Activated CD8-positive, alpha-beta T cell treated with anti-CD3 and anti-CD28 coated beads, Interleukin-2, amount 10 ng/mL, durations not matched to agents 7 days and 5 days (primary cell): ENCODE measurements at regions not wholly inside any gene's neighbourhood (a gene's known extent, or its start where the extent isn't known, plus 50 kb on each side); places are given as distances from the start of the nearest gene placed in this dataset.
"Not testable (repeated sequence)": the region's sequence is repeated elsewhere in the genome, so short reads cannot be mapped to it uniquely, and the experiment has no call there.

ENCODE experiments used
- ATAC-seq: fragments of 150-1000 bp; cut with Tn5 transposase; one replicate; pipeline ENCODE4 v1.10.0; 2021; ENCODE audit warnings: moderate library complexity
- CTCF ChIA-PET: fragments of 350-600 bp; sonication (Branson Sonifier 250); formaldehyde crosslinking; loops from one replicate; lab custom pipeline; 2021; ENCODE audit warnings: antibody characterized with exemption; lab: Charles Lee
- POLR2A ChIA-PET: fragments of 350-600 bp; sonication (Branson Sonifier 250); formaldehyde crosslinking; loops from one replicate; lab custom pipeline; 2021; ENCODE audit warnings: antibody characterized with exemption; lab: Charles Lee
- DNase-seq: peaks from one replicate; pipeline ENCODE4 v3.0.0-alpha.2; 2020
- H3K27ac Mint-ChIP-seq: one replicate; pipeline ENCODE4 v1.8.0; 2021; ENCODE audit warnings: mild to moderate bottlenecking, mixed read lengths
- H3K27me3 Mint-ChIP-seq: one replicate; pipeline ENCODE4 v1.8.0; 2021; ENCODE audit warnings: low read depth, mixed read lengths
- H3K36me3 Mint-ChIP-seq: one replicate; pipeline ENCODE4 v1.8.0; 2021; ENCODE audit warnings: low read depth, mixed read lengths
- H3K4me1 Mint-ChIP-seq: one replicate; pipeline ENCODE4 v1.8.0; 2021; ENCODE audit warnings: low read depth, mixed read lengths
- H3K4me3 Mint-ChIP-seq: one replicate; pipeline ENCODE4 v1.8.0; 2021; ENCODE audit warnings: mild to moderate bottlenecking, mixed read lengths
- H3K9me3 Mint-ChIP-seq: one replicate; pipeline ENCODE4 v1.8.0; 2022; ENCODE audit warnings: mixed read lengths; ENCODE audit not compliant: insufficient read depth

DNA sequence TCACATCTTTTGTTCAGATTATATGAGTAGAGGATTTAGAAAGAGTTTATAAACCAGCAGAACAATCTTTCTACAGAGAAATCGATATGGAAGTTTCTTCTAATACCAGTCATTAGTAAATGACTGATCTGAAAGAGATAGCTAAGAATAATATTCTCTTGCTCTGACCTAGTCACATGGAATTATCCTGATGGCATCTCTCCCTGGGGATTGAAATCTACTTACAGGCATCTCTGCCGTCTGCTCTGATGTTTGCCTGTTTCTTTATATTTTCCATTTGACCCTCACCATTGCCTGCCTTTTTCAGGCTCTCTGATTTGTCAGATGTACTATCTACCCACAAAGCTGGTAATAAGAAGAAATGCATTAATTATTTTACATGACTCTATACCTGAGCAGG lies 1157.3 kb downstream of the PCDH7 start:
- Mint-ChIP-seq H3K4me3 (no peak overlapping the region), H3K36me3 (no peaks in the 10 kb centered on the region), H3K9me3 (peaks cover 11% of the 10 kb centered on the region), H3K4me1 (no peaks in the 10 kb centered on the region), H3K27ac (no peak overlapping the region), H3K27me3 (no peaks in the 10 kb centered on the region)
- CTCF ChIA-PET = no interaction called here
- DNase-seq = no peak
- ATAC-seq = no peak
- POLR2A ChIA-PET = no interaction called here

DNA sequence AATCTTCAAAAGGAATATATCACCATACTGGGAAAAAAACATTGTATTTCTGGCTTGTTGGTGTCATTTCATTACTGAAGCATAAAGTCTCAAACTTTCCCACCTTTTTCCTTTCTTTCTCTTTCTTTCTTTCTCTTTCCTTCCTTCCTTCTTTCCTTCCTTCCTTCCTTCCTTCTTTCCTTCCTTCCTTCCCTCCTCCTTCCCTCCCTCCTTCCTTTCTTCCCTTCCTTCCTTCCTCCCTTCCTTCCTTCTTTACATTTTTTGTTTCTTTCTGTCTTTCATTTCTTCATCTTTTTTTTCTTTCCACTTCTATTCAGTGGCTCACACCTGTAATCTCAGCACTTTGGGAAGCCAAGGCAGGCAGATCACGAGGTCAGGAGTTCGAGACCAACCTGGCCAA lies 1160.7 kb downstream of the PCDH7 start:
- H3K36me3 Mint-ChIP-seq, CTCF ChIA-PET, POLR2A ChIA-PET, H3K4me3 Mint-ChIP-seq, DNase-seq, H3K27ac Mint-ChIP-seq, H3K4me1 Mint-ChIP-seq, H3K27me3 Mint-ChIP-seq, ATAC-seq: not testable (repeated sequence)
- peaks cover 16% of the 10 kb centered on the region for H3K9me3 Mint-ChIP-seq

DNA sequence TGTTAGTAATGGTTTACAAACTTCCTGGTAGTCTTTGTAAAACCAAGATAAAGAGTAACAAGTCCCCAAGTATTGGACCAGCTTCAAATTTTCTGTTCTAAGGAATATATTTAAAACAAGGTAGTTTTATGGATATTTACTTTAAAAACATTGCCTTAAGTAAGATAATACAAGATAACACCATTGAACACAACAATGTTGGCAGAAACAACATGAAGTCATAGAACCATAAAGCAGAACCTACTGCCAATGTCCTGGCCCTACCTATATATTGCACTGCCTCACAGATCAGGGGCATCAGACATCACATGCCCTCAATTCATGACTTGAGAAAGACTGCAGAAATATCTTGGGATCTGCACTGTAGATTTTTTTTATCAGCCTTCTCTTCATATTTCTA lies 1176.2 kb downstream of the PCDH7 start:
- no peaks in the 10 kb centered on the region for H3K36me3 Mint-ChIP-seq
- H3K27me3 Mint-ChIP-seq = no peaks in the 10 kb centered on the region
- DNase-seq (no peak), ATAC-seq (no peak)
- H3K27ac Mint-ChIP-seq = no peak overlapping the region
- H3K9me3 Mint-ChIP-seq = peaks cover 17% of the 10 kb centered on the region
- H3K4me1 Mint-ChIP-seq = no peaks in the 10 kb centered on the region
- H3K4me3 Mint-ChIP-seq = no peak overlapping the region
- ChIA-PET POLR2A (no interaction called here), CTCF (no interaction called here)

DNA sequence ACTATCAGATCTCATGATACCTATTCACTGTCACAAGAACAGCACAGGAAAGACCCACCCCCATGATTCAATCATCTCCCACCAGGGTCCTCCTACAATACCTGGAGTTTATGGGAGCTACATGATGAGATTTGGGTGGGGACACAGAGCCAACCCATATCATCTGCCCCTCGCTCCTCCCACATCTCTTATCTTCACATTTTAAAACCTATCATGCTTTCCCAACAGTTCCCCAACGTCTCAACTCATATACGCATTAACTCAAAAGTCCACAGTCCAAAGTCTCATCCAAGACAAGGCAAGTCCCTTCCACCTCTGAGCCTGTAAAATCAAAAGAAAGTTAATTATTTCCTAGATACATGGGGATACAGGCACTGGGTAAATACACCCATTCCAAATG lies 1185.2 kb downstream of the PCDH7 start:
- POLR2A ChIA-PET = no interaction called here
- ATAC-seq = no peak
- CTCF ChIA-PET = no interaction called here

DNA sequence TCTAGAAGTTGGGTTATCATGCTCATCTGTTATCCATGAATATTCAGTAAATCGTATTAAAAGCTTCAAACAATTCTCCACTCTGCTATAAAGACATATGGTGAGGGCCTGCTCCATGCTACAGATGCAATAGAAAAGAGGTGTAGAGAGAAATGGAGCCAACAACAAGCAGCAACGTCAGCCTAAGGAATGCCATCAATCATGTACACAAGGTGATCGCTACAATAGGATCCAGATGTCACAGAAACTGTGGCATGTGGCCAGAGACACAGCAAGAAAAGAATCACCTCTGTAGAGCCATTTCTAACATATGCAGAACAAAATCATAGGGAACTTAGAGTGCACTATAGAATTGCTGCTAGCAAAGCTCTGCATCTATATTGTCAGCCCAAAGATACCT lies 1188.1 kb downstream of the PCDH7 start:
- Mint-ChIP-seq H3K9me3 (peaks cover 21% of the 10 kb centered on the region), H3K27ac (no peak overlapping the region), H3K27me3 (no peaks in the 10 kb centered on the region), H3K4me1 (no peaks in the 10 kb centered on the region), H3K4me3 (no peak overlapping the region), H3K36me3 (no peaks in the 10 kb centered on the region)
- CTCF ChIA-PET = no interaction called here
- DNase-seq = no peak
- POLR2A ChIA-PET = no interaction called here
- no peak for ATAC-seq

More for the DNA sequence above, 1185.2 kb downstream of the PCDH7 start:
- Mint-ChIP-seq H3K27me3 (no peaks in the 10 kb centered on the region), H3K27ac (no peak overlapping the region), H3K9me3 (peaks cover 18% of the 10 kb centered on the region), H3K4me1 (no peaks in the 10 kb centered on the region), H3K36me3 (no peaks in the 10 kb centered on the region), H3K4me3 (no peak overlapping the region)
- no peak for DNase-seq

DNA sequence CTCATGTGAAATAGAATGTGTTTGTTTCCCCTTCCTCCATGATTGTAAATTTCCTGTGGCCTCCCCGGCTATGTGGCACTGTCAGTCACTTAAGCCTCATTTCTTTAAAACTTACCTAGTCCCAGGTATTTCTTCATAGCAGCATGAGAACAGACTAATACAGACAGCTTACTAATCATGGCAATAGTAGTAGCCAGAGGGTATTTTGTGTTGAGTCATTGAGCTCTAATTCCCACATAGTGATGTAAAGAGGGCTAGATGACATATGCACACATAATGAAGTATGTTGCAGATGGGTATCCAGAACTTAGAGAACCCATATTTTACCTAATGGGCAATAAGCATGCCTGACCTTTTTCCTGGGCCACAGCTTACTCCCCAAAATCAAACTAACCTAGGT lies 1197.2 kb downstream of the PCDH7 start:
- Mint-ChIP-seq H3K4me3 (no peak overlapping the region), H3K36me3 (no peaks in the 10 kb centered on the region), H3K27ac (no peak overlapping the region), H3K27me3 (no peaks in the 10 kb centered on the region), H3K9me3 (peaks cover 5% of the 10 kb centered on the region), H3K4me1 (no peaks in the 10 kb centered on the region)
- DNase-seq (no peak), ATAC-seq (no peak)
- ChIA-PET CTCF (no interaction called here), POLR2A (no interaction called here)

DNA sequence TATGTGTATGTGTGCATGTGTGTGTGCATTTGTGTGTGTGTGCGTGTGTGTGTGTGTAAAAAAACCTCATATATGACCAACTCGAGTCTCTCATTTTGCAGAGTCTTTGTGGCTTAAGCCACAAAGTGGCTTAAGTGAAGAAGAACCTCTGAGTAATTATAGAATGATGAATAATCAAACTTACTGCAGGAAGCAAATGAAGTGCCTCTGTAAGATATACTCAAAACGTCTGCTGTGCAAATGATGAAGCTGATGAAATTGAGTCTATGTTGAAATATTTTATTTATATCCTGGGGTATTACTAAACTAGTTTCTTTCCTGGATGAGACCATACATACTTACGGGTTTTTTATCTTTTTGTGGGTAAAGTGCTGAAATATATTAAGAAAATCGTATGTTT lies 1198.7 kb downstream of the PCDH7 start:
- Mint-ChIP-seq H3K9me3 (peaks cover 5% of the 10 kb centered on the region), H3K27me3 (no peaks in the 10 kb centered on the region), H3K36me3 (no peaks in the 10 kb centered on the region), H3K4me3 (no peak overlapping the region), H3K4me1 (no peaks in the 10 kb centered on the region), H3K27ac (no peak overlapping the region)
- ChIA-PET POLR2A (no interaction called here), CTCF (no interaction called here)
- no peak for DNase-seq
- ATAC-seq = no peak

DNA sequence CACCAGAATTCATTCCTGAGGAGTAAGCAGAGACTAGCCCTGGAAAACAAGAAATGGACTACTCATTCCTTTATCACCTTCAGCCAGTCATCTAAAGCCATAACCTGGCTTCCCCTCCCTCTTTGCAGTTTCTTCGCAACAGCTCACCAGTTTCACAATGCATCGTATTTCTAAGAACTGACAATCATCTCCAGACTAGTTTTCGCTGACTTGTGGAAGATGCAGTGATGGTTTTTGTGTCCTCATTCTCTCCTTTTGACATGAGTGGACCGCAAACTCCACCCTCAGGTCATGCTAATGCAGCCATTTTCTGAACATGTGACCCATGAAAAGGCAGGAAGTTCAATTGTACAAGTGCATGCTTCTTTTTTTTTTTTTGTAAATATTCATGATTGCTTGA lies 1203.5 kb downstream of the PCDH7 start:
- Mint-ChIP-seq H3K27me3 (no peaks in the 10 kb centered on the region), H3K4me3 (no peak overlapping the region), H3K36me3 (no peaks in the 10 kb centered on the region), H3K9me3 (peaks cover 13% of the 10 kb centered on the region), H3K27ac (no peak overlapping the region), H3K4me1 (no peaks in the 10 kb centered on the region)
- DNase-seq (no peak), ATAC-seq (no peak)
- ChIA-PET POLR2A (no interaction called here), CTCF (no interaction called here)

DNA sequence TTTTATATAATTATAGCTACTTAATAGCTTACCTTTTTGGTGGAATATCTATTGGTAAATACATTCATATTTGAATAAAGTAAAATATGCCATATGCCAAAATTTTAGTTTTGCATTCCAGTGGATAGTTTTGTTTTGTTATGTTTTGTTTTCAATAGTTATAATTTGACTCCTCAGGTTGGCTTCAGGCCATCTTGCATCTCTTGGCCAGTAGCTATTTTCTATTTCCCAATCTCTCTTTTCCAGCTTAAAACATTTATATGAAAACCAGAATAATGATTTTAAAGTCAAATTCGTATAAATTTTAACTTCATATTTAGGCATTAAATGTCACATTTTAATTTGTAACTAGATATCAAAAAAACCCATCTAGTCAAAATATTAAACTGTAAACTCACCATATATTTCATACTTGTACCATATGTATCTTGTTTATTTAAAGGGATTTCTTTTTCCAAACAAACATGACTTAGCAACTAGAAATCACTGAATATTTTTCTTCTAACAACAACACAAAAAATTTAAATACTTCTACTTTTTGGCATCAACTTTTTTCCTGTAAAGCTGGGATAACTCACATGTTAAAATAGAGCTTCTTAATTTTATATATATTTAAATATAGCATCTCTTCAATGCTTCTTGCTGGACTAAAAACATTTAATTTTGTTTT lies 1209.6 kb downstream of the PCDH7 start:
- ChIA-PET POLR2A (no interaction called here), CTCF (no interaction called here)
- H3K4me3 Mint-ChIP-seq = no peak overlapping the region
- ATAC-seq = no peak
- no peaks in the 10 kb centered on the region for H3K27me3 Mint-ChIP-seq
- no peaks in the 10 kb centered on the region for H3K36me3 Mint-ChIP-seq
- peaks cover 14% of the 10 kb centered on the region for H3K9me3 Mint-ChIP-seq
- H3K27ac Mint-ChIP-seq = no peak overlapping the region
- DNase-seq = no peak
- H3K4me1 Mint-ChIP-seq = no peaks in the 10 kb centered on the region

DNA sequence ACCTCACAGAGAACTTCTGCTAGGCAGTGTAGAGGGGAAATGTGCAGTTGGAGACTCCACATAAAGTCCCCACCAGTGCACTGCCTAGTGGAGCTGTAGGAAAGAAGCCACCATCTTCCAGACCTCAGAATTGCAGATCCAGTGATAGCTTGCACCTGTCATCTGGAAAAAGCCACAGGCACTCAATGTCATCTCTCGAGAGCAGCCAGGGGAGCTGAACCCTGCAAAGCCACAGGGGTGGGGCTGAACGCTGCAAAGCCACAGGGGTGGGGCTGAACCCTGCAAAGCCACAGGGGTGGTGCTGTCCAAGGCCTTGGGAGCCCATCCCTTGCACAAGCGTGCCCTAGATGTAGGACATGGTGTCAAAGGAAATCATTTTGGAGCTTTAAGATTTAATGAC lies 1226.3 kb downstream of the PCDH7 start:
- Mint-ChIP-seq H3K4me1 (no peaks in the 10 kb centered on the region), H3K36me3 (no peaks in the 10 kb centered on the region), H3K27ac (no peak overlapping the region), H3K4me3 (no peak overlapping the region), H3K27me3 (no peaks in the 10 kb centered on the region), H3K9me3 (peaks cover 5% of the 10 kb centered on the region)
- ChIA-PET CTCF (no interaction called here), POLR2A (no interaction called here)
- no peak for ATAC-seq
- no peak for DNase-seq

DNA sequence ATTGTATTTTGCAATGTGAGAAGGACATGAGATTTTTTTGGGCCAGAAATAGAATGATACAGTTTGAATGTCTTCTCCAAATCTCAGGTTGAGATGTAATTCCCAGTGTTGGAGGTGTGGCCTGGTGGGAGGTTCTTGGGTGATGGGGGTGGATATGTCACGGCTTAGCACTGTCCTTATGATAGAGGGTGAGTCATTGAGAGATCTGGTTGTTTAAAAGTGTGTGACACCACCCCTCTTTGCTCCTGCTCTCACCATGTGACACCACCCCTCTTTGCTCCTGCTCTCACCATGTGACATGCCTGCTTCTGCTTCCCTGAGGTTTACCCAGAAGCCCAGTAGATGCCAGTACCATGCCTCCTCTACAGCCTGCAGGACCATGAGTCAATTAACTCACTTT lies 1226.9 kb downstream of the PCDH7 start:
- no peak for DNase-seq
- ChIA-PET POLR2A (no interaction called here), CTCF (no interaction called here)
- no peaks in the 10 kb centered on the region for H3K36me3 Mint-ChIP-seq
- H3K27ac Mint-ChIP-seq = no peak overlapping the region
- H3K9me3 Mint-ChIP-seq = peaks cover 5% of the 10 kb centered on the region
- H3K4me1 Mint-ChIP-seq = no peaks in the 10 kb centered on the region
- no peak overlapping the region for H3K4me3 Mint-ChIP-seq
- ATAC-seq = no peak
- no peaks in the 10 kb centered on the region for H3K27me3 Mint-ChIP-seq

DNA sequence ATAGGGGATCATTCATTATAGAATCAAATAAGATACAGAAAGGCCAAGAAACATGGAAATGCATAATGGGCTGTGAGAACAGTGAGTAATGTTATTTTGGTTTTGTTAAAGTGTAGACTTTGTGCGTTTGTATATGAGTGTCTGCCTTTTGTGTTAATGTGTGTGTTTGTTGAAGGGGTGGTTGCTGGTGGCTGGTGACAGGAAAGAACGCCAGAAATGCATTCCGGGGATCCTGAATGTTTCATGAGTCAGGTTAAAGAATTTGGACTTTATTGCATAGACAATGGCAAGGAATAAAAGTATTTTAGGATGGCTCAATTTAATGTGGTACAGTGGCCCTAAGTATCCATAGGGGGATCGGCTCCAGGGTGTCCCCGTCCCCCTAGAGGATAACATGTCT lies 1228.9 kb downstream of the PCDH7 start:
- DNase-seq (no peak), ATAC-seq (no peak)
- Mint-ChIP-seq H3K36me3 (no peaks in the 10 kb centered on the region), H3K9me3 (peaks cover 5% of the 10 kb centered on the region), H3K27ac (no peak overlapping the region), H3K4me1 (no peaks in the 10 kb centered on the region), H3K27me3 (no peaks in the 10 kb centered on the region), H3K4me3 (no peak overlapping the region)
- POLR2A ChIA-PET = no interaction called here
- CTCF ChIA-PET = no interaction called here

DNA sequence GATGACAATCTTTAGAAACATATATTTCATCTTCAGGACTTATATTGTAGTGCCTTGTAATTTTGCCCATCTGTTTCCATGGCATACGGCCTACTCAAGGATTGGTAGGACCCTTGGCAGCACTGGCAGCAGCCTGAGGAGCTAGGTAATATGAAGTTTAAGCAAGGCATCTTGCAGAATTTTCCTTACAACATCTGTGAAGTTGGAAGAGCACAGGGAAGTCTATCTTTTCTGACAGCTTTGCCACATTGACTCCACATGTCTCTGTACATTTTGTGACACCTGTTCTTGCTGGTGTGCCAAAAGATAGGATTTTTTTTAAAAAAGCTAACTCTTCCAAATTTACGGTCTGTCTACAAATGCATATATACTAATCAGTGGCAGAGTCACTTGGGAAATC lies 1235.2 kb downstream of the PCDH7 start:
- Mint-ChIP-seq H3K4me3 (no peak overlapping the region), H3K27ac (no peak overlapping the region), H3K4me1 (no peaks in the 10 kb centered on the region), H3K27me3 (no peaks in the 10 kb centered on the region), H3K9me3 (peaks cover 6% of the 10 kb centered on the region), H3K36me3 (no peaks in the 10 kb centered on the region)
- POLR2A ChIA-PET = no interaction called here
- CTCF ChIA-PET = no interaction called here
- no peak for ATAC-seq
- no peak for DNase-seq
